Astrocyte (in vitro differentiated cells and primary cell): ENCODE measurements at regions not wholly inside any gene's neighbourhood (a gene's known extent, or its start where the extent isn't known, plus 50 kb on each side); places are given as distances from the start of the nearest gene placed in this dataset.

Experiments used
- DNase-seq: peaks from one replicate; pipeline ENCODE4 v3.0.0-alpha.2; 2010; ENCODE audit warnings: low read depth
- FAIRE-seq: peaks from 2 replicates; lab custom pipeline; 2011; peaks lifted over from hg19 to GRCh38; lab: Jason Lieb, UNC
- H2AFZ ChIP-seq: 2 replicates; pipeline ENCODE4 v1.6.0; 2012; ENCODE audit warnings: low read depth, low read length, inconsistent platforms
- H3K27ac ChIP-seq: 2 replicates; pipeline ENCODE4 v1.5.1; 2011; ENCODE audit warnings: low read depth, low read length, inconsistent platforms
- H3K27me3 ChIP-seq: 2 replicates; pipeline ENCODE4 v1.6.0; 2011; ENCODE audit warnings: low read length, inconsistent platforms; ENCODE audit not compliant: insufficient read depth
- H3K36me3 ChIP-seq: 2 replicates; pipeline ENCODE4 v1.5.1; 2011; ENCODE audit warnings: low read length, inconsistent platforms; ENCODE audit not compliant: insufficient read depth
- H3K4me1 ChIP-seq: 2 replicates; pipeline ENCODE4 v1.5.1; 2011; ENCODE audit warnings: low read length, inconsistent platforms; ENCODE audit not compliant: insufficient read depth
- H3K4me2 ChIP-seq: 2 replicates; pipeline ENCODE4 v1.6.0; 2012; ENCODE audit warnings: low read length, inconsistent platforms
- H3K4me3 ChIP-seq: 2 replicates; pipeline ENCODE4 v1.5.1; 2011; ENCODE audit warnings: low read depth, mild to moderate bottlenecking, low read length, inconsistent platforms; ENCODE audit not compliant: insufficient read depth
- H3K79me2 ChIP-seq: 2 replicates; pipeline ENCODE4 v1.6.0; 2012; ENCODE audit warnings: mild to moderate bottlenecking, low read length, inconsistent platforms; ENCODE audit not compliant: insufficient read depth
- H3K9ac ChIP-seq: 2 replicates; pipeline ENCODE4 v1.6.0; 2012; ENCODE audit warnings: mild to moderate bottlenecking, low read length, inconsistent platforms
- H3K9me3 ChIP-seq: 2 replicates; pipeline ENCODE4 v1.5.1; 2012; ENCODE audit warnings: low read depth, mild to moderate bottlenecking, low read length, inconsistent platforms; ENCODE audit not compliant: insufficient read depth
- H4K20me1 ChIP-seq: 2 replicates; pipeline ENCODE4 v1.6.0; 2012; ENCODE audit warnings: low read length, inconsistent platforms; ENCODE audit not compliant: insufficient read depth
- H3K27ac Mint-ChIP-seq: one replicate; pipeline ENCODE4 v1.8.0; 2021; ENCODE audit warnings: mild to moderate bottlenecking, mixed read lengths; ENCODE audit not compliant: unreplicated experiment
- H3K27me3 Mint-ChIP-seq: one replicate; pipeline ENCODE4 v1.8.0; 2021; ENCODE audit warnings: low read depth, mixed read lengths; ENCODE audit not compliant: unreplicated experiment
- H3K36me3 Mint-ChIP-seq: one replicate; pipeline ENCODE4 v1.8.0; 2021; ENCODE audit warnings: low read depth, mixed read lengths; ENCODE audit not compliant: unreplicated experiment
- H3K4me1 Mint-ChIP-seq: one replicate; pipeline ENCODE4 v1.8.0; 2021; ENCODE audit warnings: low read depth, mixed read lengths; ENCODE audit not compliant: unreplicated experiment
- H3K4me3 Mint-ChIP-seq: one replicate; pipeline ENCODE4 v1.8.0; 2021; ENCODE audit warnings: mild to moderate bottlenecking, moderate library complexity, mixed read lengths; ENCODE audit not compliant: unreplicated experiment
- H3K9me3 Mint-ChIP-seq: one replicate; pipeline ENCODE4 v1.8.0; 2021; ENCODE audit warnings: mild to moderate bottlenecking, mixed read lengths; ENCODE audit not compliant: unreplicated experiment
- EZH2 ChIP-seq: IDR thresholded peaks from 2 replicates; pipeline ENCODE4 v1.6.1; 2012; ENCODE audit warnings: mild to moderate bottlenecking, low read length, inconsistent platforms; ENCODE audit not compliant: insufficient read depth
- TF ChIP-seq, protein P1 (sequence below): IDR thresholded peaks from 2 replicates; pipeline ENCODE4 v1.5.1; 2011; ENCODE audit warnings: low read depth, mild to moderate bottlenecking, inconsistent platforms, low read length, moderate library complexity; ENCODE audit not compliant: insufficient read depth

DNA sequence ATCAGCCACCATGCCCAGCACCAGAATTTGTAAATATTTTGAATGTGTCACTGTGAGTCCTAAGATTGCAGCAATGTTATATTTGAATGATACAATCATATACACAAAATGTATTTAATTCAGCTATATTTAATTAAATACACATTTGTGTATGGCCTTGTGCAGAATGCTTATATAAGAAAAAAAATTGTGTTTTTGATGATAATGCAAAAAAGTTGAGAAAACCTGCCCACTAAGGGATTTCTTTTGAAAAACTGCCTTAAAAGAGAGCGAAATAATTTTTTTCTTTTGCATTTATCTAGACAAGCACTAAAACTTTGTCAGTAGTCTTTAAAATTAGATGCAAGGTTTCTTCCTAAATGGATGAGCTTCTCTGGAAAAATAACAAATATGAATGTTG lies 68.1 kb upstream of the OTUD4 start:
- H3K27ac Mint-ChIP-seq: no peak overlapping the region
- Histone ChIP-seq H4K20me1 (no peaks in the 10 kb centered on the region), H3K9me3 (no peaks in the 10 kb centered on the region), H3K4me3 (no peak overlapping the region), H3K79me2 (no peaks in the 10 kb centered on the region), H3K9ac (no peak overlapping the region), H3K4me1 (no peaks in the 10 kb centered on the region), H3K27ac (no peak overlapping the region), H3K4me2 (no peak overlapping the region), H3K36me3 (no peaks in the 10 kb centered on the region), H3K27me3 (no peaks in the 10 kb centered on the region), H2AFZ (no peak overlapping the region)
- no peak for FAIRE-seq
- peaks cover 5% of the 10 kb centered on the region for H3K9me3 Mint-ChIP-seq
- peaks cover 2% of the 10 kb centered on the region for H3K4me1 Mint-ChIP-seq
- no peaks in the 10 kb centered on the region for H3K36me3 Mint-ChIP-seq
- peaks cover 5% of the 10 kb centered on the region for H3K27me3 Mint-ChIP-seq
- no peak overlapping the region for H3K4me3 Mint-ChIP-seq
- TF ChIP-seq EZH2: no peak
- TF ChIP-seq, protein P1, sequence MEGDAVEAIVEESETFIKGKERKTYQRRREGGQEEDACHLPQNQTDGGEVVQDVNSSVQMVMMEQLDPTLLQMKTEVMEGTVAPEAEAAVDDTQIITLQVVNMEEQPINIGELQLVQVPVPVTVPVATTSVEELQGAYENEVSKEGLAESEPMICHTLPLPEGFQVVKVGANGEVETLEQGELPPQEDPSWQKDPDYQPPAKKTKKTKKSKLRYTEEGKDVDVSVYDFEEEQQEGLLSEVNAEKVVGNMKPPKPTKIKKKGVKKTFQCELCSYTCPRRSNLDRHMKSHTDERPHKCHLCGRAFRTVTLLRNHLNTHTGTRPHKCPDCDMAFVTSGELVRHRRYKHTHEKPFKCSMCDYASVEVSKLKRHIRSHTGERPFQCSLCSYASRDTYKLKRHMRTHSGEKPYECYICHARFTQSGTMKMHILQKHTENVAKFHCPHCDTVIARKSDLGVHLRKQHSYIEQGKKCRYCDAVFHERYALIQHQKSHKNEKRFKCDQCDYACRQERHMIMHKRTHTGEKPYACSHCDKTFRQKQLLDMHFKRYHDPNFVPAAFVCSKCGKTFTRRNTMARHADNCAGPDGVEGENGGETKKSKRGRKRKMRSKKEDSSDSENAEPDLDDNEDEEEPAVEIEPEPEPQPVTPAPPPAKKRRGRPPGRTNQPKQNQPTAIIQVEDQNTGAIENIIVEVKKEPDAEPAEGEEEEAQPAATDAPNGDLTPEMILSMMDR: no peak
- DNase-seq: no peak

DNA sequence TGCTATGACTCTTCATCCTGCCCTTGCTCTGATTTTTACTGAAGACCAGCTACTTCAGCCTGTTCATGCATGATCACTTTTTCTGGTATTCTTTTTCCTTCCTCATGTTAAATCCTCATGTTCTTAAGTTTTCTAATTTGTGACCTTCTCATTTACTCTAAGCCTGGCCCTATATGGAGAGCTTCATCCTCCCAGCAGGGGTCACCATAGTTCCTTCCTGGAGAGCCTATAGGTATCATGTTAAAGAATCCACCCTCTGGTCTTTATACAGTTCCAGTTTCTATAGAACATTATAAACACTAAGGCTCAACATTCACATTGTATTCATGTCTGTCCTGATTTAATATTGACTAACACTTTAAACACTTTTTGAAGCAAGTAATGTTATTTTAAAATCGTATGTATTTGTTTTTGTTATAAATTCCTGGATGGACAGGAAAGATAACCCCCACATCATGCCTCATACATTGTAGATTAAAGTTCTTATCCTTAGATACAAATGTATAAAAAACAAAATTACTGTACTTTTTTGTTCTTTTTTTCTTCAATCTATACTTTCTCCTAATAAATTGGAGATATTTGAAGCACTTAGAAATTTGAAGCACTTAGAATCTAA lies 53.8 kb upstream of the OTUD4 start:
- H3K4me3 ChIP-seq: no peak overlapping the region
- H3K4me2 ChIP-seq: no peak overlapping the region
- peaks cover 9% of the 10 kb centered on the region for H3K9me3 Mint-ChIP-seq
- no peaks in the 10 kb centered on the region for H3K36me3 ChIP-seq
- no peaks in the 10 kb centered on the region for H3K27me3 ChIP-seq
- FAIRE-seq: peak; percentile 80
- H3K4me3 Mint-ChIP-seq: no peak overlapping the region
- DNase-seq: peak; percentile 32
- no peaks in the 10 kb centered on the region for H4K20me1 ChIP-seq
- H3K4me1 ChIP-seq: peaks cover 7% of the 10 kb centered on the region
- H3K9ac ChIP-seq: no peak overlapping the region
- H3K4me1 Mint-ChIP-seq: no peaks in the 10 kb centered on the region
- no peaks in the 10 kb centered on the region for H3K27me3 Mint-ChIP-seq
- no peak overlapping the region for H3K27ac ChIP-seq
- H3K9me3 ChIP-seq: no peaks in the 10 kb centered on the region
- H2AFZ ChIP-seq: peak overlapping the region; percentile 15
- H3K27ac Mint-ChIP-seq: no peak overlapping the region
- H3K36me3 Mint-ChIP-seq: no peaks in the 10 kb centered on the region
- no peaks in the 10 kb centered on the region for H3K79me2 ChIP-seq
- TF ChIP-seq, protein P1: peak; percentile 79
- TF ChIP-seq EZH2: no peak

DNA sequence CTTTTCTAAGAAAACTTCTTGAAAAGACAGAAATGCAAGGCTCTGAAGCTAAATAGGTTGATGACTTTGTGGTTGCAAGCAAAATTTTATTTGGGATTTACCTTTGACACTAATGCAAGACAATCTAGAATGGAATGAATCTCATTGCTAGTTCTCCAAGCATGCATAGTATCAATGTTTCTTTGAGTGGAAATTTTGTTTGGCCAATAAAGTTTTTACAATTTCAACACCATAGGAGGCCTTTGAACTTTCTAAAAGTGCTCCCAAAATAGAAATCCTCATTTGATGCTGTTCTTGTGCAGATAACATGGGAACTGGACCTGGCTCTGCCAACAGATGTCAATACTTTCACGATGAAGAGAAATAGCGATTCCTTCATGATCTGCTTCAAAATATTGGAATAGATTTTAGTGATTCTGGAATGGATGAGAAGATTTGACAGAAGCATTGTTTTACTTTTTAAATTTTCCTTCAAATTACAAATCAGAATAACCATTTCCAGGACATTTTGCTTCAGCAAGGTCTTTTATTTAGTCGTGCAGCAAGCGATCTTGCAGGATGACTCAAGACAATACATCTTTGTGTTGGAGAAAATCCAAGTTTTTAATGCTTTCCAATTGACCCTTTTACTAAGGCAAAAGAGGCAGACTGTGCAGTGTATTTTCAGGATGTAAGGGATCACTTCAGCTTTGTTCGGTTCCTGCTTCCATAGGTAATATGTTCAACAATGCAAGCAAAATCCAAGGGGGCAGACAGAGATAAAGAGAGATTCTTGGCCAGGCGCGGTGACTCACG lies 51.7 kb upstream of the OTUD4 start:
- Histone ChIP-seq H2AFZ (no peak overlapping the region), H3K4me2 (peak overlapping the region; percentile 32), H3K4me1 (peaks cover 7% of the 10 kb centered on the region), H3K27me3 (no peaks in the 10 kb centered on the region), H4K20me1 (no peaks in the 10 kb centered on the region), H3K9ac (no peak overlapping the region), H3K36me3 (no peaks in the 10 kb centered on the region), H3K4me3 (no peak overlapping the region), H3K27ac (no peak overlapping the region), H3K9me3 (no peaks in the 10 kb centered on the region), H3K79me2 (no peaks in the 10 kb centered on the region)
- Mint-ChIP-seq H3K4me3 (no peak overlapping the region), H3K27ac (no peak overlapping the region), H3K36me3 (no peaks in the 10 kb centered on the region), H3K4me1 (no peaks in the 10 kb centered on the region), H3K9me3 (peaks cover 4% of the 10 kb centered on the region), H3K27me3 (no peaks in the 10 kb centered on the region)
- FAIRE-seq: no peak
- DNase-seq: peak; percentile 79
- TF ChIP-seq EZH2: no peak
- TF ChIP-seq, protein P1: no peak
